ENCODE measurements at regions not wholly inside any gene's neighbourhood (a gene's known extent, or its start where the extent isn't known, plus 50 kb on each side); places are given as distances from the start of the nearest gene placed in this dataset.

DNA sequence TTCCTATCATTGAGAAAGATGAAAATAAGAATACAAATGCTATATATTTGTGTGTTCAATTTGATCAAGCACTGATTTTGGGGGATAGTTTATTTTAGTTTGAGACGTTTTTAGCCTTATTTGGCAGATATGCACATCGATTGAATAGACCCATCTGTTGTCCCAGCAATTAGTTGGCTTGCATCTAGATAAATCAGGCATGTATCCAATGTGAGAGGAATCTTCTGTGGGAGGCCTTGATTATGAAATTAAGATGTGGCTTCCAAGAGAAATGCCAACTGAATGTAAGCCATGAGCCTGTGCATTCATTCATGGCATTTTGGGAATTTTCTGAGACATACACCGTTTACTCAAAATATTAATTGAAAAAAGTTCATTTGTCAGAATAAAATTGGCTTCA is 623.1 kb downstream of the TECRL start:
- TF ChIP-seq POLR2A (IDR thresholded peaks at IDR 0.05) (no peak), CTCF (IDR thresholded peaks at IDR 0.05) (no peak), POLR2AphosphoS5 (IDR thresholded peaks at IDR 0.05) (no peak)

Data from prostate gland (tissue), 2 donors.